ENCODE measurements at regions not wholly inside any gene's neighbourhood (a gene's known extent, or its start where the extent isn't known, plus 50 kb on each side); places are given as distances from the start of the nearest gene placed in this dataset.

DNA sequence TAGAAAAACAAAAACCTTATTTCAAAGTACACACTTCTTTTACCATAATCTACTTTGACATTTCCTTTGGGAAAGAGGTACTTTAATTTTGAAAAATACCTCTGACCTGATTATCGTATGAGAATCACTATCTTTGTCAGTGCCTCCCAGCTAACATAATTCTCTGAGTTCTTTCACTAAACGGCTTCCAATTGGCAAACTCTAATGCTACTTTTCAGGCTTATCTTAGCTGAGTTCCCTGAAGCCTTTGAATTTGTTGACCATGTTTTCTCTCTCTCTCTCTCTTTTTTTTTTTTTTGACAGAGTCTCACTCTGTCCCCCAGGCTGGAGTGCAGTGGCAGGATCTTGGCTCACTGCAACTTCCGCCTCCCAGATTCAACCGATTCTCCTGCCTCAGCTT, 312.8 kb downstream of the ZPLD1 start:
- TF ChIP-seq, protein P1, sequence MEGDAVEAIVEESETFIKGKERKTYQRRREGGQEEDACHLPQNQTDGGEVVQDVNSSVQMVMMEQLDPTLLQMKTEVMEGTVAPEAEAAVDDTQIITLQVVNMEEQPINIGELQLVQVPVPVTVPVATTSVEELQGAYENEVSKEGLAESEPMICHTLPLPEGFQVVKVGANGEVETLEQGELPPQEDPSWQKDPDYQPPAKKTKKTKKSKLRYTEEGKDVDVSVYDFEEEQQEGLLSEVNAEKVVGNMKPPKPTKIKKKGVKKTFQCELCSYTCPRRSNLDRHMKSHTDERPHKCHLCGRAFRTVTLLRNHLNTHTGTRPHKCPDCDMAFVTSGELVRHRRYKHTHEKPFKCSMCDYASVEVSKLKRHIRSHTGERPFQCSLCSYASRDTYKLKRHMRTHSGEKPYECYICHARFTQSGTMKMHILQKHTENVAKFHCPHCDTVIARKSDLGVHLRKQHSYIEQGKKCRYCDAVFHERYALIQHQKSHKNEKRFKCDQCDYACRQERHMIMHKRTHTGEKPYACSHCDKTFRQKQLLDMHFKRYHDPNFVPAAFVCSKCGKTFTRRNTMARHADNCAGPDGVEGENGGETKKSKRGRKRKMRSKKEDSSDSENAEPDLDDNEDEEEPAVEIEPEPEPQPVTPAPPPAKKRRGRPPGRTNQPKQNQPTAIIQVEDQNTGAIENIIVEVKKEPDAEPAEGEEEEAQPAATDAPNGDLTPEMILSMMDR (IDR thresholded peaks at IDR 0.05; ENCODE audit: low read depth, low read length, missing control alignments) = no peak
- no peak overlapping the region for H3K4me3 ChIP-seq (replicated peaks; ENCODE audit: low read depth, low read length)
- no peak for DNase-seq (ENCODE audit: extremely low read depth, low read depth)

DNA sequence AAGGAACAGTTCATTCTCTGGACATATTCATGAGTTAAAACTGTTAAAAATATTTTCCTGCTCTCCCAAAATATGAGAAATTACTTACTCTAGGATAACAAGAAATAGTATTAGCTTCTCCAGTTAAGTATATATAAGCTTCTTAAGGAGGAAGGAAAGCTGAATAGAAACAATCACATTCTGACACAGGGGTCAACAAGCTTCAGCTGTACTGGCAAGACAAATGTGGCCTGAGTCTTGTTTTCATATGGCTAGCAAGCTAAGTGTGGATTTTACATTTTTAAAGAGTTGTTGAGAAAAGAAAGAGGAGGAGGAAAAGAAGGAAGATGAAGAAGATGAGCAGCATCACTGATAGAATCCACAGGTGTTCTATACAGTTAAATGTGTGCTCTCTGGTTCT, 313.8 kb downstream of the ZPLD1 start:
- no peak for DNase-seq (ENCODE audit: extremely low read depth, low read depth)
- TF ChIP-seq, protein P1 (IDR thresholded peaks at IDR 0.05; ENCODE audit: low read depth, low read length, missing control alignments) = no peak

DNA sequence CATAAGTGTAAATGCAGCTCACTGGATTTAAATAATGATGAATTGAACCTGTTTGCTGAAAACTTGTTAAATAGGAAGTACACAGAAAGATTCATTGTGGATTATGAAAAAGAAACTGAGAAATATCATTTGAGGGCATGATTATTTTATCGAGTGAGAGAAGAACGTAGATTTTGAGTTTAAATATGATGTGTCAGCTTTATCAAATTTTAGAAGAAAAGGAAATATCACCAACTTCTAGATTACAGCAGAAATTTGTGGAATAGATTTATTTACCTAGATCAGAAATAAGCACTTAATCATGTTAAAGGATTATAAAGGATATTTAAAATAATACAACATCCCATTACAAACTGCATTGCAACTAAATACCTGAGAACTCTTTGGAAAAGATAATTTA, 315.5 kb downstream of the ZPLD1 start:
- DNase-seq (ENCODE audit: extremely low read depth, low read depth) = no peak
- TF ChIP-seq, protein P1 (IDR thresholded peaks at IDR 0.05; ENCODE audit: low read depth, low read length, missing control alignments) = no peak
- H3K4me3 ChIP-seq (replicated peaks; ENCODE audit: low read depth, low read length) = no peak overlapping the region

More for the DNA sequence above, 313.8 kb downstream of the ZPLD1 start:
- no peak overlapping the region for H3K4me3 ChIP-seq (replicated peaks; ENCODE audit: low read depth, low read length)

DNA sequence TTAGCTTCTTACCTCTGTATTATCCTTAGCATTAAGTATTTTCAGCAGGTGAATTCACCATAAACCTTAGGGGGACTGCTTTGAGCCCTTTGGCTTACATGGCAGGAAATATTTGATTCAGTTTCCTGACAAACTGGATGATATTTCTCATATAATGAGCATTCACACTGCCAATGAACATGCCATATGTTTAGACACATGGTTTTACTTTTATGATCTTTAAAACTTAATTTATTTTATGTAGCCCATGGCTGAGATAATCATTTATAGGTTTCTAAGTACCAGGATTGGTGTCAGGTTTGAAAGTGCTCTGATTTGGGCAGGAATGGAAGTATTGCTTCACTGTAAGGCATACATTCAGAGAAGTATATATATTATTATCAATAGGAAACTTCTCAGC, 319.1 kb downstream of the ZPLD1 start:
- DNase-seq (ENCODE audit: extremely low read depth, low read depth) = no peak
- TF ChIP-seq, protein P1 (IDR thresholded peaks at IDR 0.05; ENCODE audit: low read depth, low read length, missing control alignments) = no peak
- no peak overlapping the region for H3K4me3 ChIP-seq (replicated peaks; ENCODE audit: low read depth, low read length)

DNA sequence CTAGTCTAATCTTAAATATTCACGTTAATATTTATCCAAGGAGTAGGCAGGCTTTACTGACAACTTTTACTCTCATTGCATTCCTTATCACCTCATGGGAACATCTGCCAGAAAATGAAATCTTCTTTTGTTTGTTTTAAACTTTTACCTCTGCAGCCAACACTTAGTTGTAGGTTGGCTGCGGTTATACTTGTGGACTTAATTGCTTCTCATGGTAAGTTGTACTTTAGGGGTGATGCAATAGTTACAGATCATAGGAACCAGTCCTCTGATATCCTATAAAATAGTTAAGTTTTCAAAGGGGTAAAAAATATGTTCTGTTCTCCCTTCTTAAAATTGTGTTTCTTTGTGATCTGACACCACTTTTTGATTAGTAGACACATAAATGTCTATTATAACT, 321.9 kb downstream of the ZPLD1 start:
- TF ChIP-seq, protein P1 (IDR thresholded peaks at IDR 0.05; ENCODE audit: low read depth, low read length, missing control alignments) = no peak
- no peak overlapping the region for H3K4me3 ChIP-seq (replicated peaks; ENCODE audit: low read depth, low read length)
- no peak for DNase-seq (ENCODE audit: extremely low read depth, low read depth)

DNA sequence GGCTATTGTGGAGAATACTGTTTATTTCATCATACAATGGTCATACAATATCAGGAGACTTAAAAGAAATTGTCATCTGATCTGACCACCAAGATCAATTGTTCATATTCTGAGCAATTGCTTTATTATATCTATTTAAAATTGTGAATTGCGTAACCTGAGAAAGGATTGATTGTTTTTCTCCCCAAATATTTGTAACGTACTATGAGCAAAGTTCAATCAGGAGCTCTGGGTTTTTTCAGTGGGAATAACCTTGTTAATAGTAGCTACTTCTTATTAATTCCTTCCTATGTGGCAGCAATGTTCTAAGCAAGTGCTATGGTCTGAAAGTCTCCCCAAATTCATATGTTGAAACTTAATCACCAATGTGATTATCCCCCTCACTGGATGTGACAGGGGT, 323.1 kb downstream of the ZPLD1 start:
- TF ChIP-seq, protein P1 (IDR thresholded peaks at IDR 0.05; ENCODE audit: low read depth, low read length, missing control alignments) = no peak
- no peak for DNase-seq (ENCODE audit: extremely low read depth, low read depth)
- no peak overlapping the region for H3K4me3 ChIP-seq (replicated peaks; ENCODE audit: low read depth, low read length)

DNA sequence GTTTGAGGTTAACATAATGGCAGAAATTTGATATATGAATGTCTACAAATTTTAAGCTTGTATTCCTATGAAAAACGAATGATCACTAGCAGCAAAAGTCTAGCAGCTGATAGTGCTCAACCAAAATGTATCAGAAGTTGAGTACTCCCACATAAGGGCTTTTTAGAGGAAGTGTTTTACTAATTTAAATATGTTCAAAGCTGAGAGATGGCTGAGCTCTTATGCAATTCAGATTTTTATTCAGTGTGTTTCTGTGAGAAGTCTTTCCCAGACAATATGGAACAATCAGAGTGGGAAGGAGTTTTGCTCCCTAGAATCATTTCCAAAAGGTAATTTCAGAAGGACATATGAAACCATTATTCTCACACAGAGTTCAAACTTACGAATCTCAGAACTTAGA, 327.0 kb downstream of the ZPLD1 start:
- TF ChIP-seq, protein P1 (IDR thresholded peaks at IDR 0.05; ENCODE audit: low read depth, low read length, missing control alignments) = no peak
- DNase-seq (ENCODE audit: extremely low read depth, low read depth) = no peak
- H3K4me3 ChIP-seq (replicated peaks; ENCODE audit: low read depth, low read length) = no peak overlapping the region

Data from HFF-Myc (cell line).